Gastroesophageal sphincter (tissue), 3 donors: ENCODE measurements at regions not wholly inside any gene's neighbourhood (a gene's known extent, or its start where the extent isn't known, plus 50 kb on each side); places are given as distances from the start of the nearest gene placed in this dataset.

Source experiments
- CTCF ChIP-seq, 4 experiments: fragments of 200-600 bp in 2 of 4; fragments of 450-650 bp in 2 of 4; sonication (generic) in 1 of 4; IDR thresholded peaks; one replicate each; pipeline ENCODE4 v1.5.1; 2017 to 2019; ENCODE audit warnings: antibody characterized with exemption in 4 of 4, mild to moderate bottlenecking in 2 of 4, moderate library complexity in 2 of 4
- POLR2A ChIP-seq, 2 donors: fragments of 450-650 bp; IDR thresholded peaks; one replicate each; pipeline ENCODE4 v1.6.1; 2017; ENCODE audit warnings: antibody characterized with exemption in 2 of 2, mild to moderate bottlenecking in 2 of 2, moderate library complexity in 1 of 2

GRCh38 chr14:53849549-53849948 is 107.1 kb downstream of the BMP4 start:
- no peak for TF ChIP-seq POLR2A (IDR thresholded peaks at IDR 0.05)
- TF ChIP-seq CTCF (IDR thresholded peaks at IDR 0.05): no peak
